ENCODE measurements at regions not wholly inside any gene's neighbourhood (a gene's known extent, or its start where the extent isn't known, plus 50 kb on each side); places are given as distances from the start of the nearest gene placed in this dataset.
A peak's percentile ranks its signal among the peaks of the same experiment; 100 is the strongest.
"Not testable (repeated sequence)": the region's sequence is repeated elsewhere in the genome, so short reads cannot be mapped to it uniquely, and the experiment has no call there.

GRCh38 chr12:25684070-25684469 is 131.0 kb upstream of the LMNTD1 start:
- no peak for DNase-seq (ENCODE audit: low read depth)

GRCh38 chr12:25686351-25686750 is 133.3 kb upstream of the LMNTD1 start:
- DNase-seq (ENCODE audit: low read depth) = no peak

- no peak for DNase-seq (ENCODE audit: low read depth)
Observed at GRCh38 chr12:25687226-25687625, 134.1 kb upstream of the LMNTD1 start.

GRCh38 chr12:25688851-25689250 is 135.8 kb upstream of the LMNTD1 start:
- DNase-seq (ENCODE audit: low read depth) = not testable (repeated sequence)

- DNase-seq (ENCODE audit: low read depth) = no peak
Observed at GRCh38 chr12:25689996-25690501, 137.0 kb upstream of the LMNTD1 start.

- DNase-seq (ENCODE audit: low read depth) = no peak
Observed at GRCh38 chr12:25690996-25691864, 138.1 kb upstream of the LMNTD1 start.

GRCh38 chr12:25691865-25692114 is 138.7 kb upstream of the LMNTD1 start:
- DNase-seq (ENCODE audit: low read depth) = no peak

- DNase-seq (ENCODE audit: low read depth) = peak; percentile 66
Observed at GRCh38 chr12:25692115-25693035, 139.3 kb upstream of the LMNTD1 start.

GRCh38 chr12:25694072-25694471 is 141.0 kb upstream of the LMNTD1 start:
- DNase-seq (ENCODE audit: low read depth) = peak; percentile 72

GRCh38 chr12:25695574-25695973 is 142.5 kb upstream of the LMNTD1 start:
- no peak for DNase-seq (ENCODE audit: low read depth)

- DNase-seq (ENCODE audit: low read depth) = no peak
Observed at GRCh38 chr12:25698772-25699171, 145.7 kb upstream of the LMNTD1 start.

GRCh38 chr12:25699454-25699853 is 146.4 kb upstream of the LMNTD1 start:
- no peak for DNase-seq (ENCODE audit: low read depth)

- DNase-seq (ENCODE audit: low read depth) = no peak
Observed at GRCh38 chr12:25701290-25701689, 148.2 kb upstream of the LMNTD1 start.

GRCh38 chr12:25702553-25702952 is 149.5 kb upstream of the LMNTD1 start:
- no peak for DNase-seq (ENCODE audit: low read depth)

GRCh38 chr12:25705261-25705660 is 152.2 kb upstream of the LMNTD1 start:
- DNase-seq (ENCODE audit: low read depth) = no peak

- peak; percentile 68 for DNase-seq (ENCODE audit: low read depth)
Observed at GRCh38 chr12:25706646-25707045, 153.6 kb upstream of the LMNTD1 start.

GRCh38 chr12:25707056-25707455 is 154.0 kb upstream of the LMNTD1 start:
- no peak for DNase-seq (ENCODE audit: low read depth)

GRCh38 chr12:25708661-25709060 is 155.6 kb upstream of the LMNTD1 start:
- DNase-seq (ENCODE audit: low read depth) = no peak

GRCh38 chr12:25710128-25710527 is 157.0 kb upstream of the LMNTD1 start:
- DNase-seq (ENCODE audit: low read depth) = no peak

- DNase-seq (ENCODE audit: low read depth) = not testable (repeated sequence)
Observed at GRCh38 chr12:25710938-25711605, 158.0 kb upstream of the LMNTD1 start.

GRCh38 chr12:25712169-25712568 is 159.1 kb upstream of the LMNTD1 start:
- DNase-seq (ENCODE audit: low read depth) = no peak

- no peak for DNase-seq (ENCODE audit: low read depth)
Observed at GRCh38 chr12:25713264-25713663, 160.2 kb upstream of the LMNTD1 start.

Measured in GM04504 (cell line).